ENCODE measurements at regions not wholly inside any gene's neighbourhood (a gene's known extent, or its start where the extent isn't known, plus 50 kb on each side); places are given as distances from the start of the nearest gene placed in this dataset.

GRCh38 chr5:141800617-141801016 lies 77.6 kb downstream of the PCDH1 start:
- DNase-seq, result no peak

- DNase-seq, result no peak
Observed at GRCh38 chr5:141799507-141800167, 78.6 kb downstream of the PCDH1 start.

GRCh38 chr5:141797425-141797824 lies 80.8 kb downstream of the PCDH1 start:
- DNase-seq, result no peak

- no peak for DNase-seq
Observed at GRCh38 chr5:141795421-141795820, 82.8 kb downstream of the PCDH1 start.

- DNase-seq, result no peak
Observed at GRCh38 chr5:141793881-141794280, 84.3 kb downstream of the PCDH1 start.

GRCh38 chr5:141793403-141793802 lies 84.8 kb downstream of the PCDH1 start:
- no peak for DNase-seq

GRCh38 chr5:141790630-141791029 lies 87.6 kb downstream of the PCDH1 start:
- no peak for DNase-seq

GRCh38 chr5:141789330-141789729 lies 88.9 kb downstream of the PCDH1 start:
- DNase-seq, result no peak

- DNase-seq, result no peak
Observed at GRCh38 chr5:141788296-141788970, 89.8 kb downstream of the PCDH1 start.

- DNase-seq, result no peak
Observed at GRCh38 chr5:141787376-141787775, 90.8 kb downstream of the PCDH1 start.

GRCh38 chr5:141786700-141787099 lies 91.5 kb downstream of the PCDH1 start:
- DNase-seq, result no peak

- DNase-seq, result no peak
Observed at GRCh38 chr5:141785711-141786110, 92.5 kb downstream of the PCDH1 start.

GRCh38 chr5:141785135-141785534 lies 93.1 kb downstream of the PCDH1 start:
- DNase-seq, result no peak

- no peak for DNase-seq
Observed at GRCh38 chr5:141784529-141784928, 93.7 kb downstream of the PCDH1 start.

- DNase-seq, result no peak
Observed at GRCh38 chr5:141783947-141784296, 94.3 kb downstream of the PCDH1 start.

GRCh38 chr5:141783005-141783946 lies 94.9 kb downstream of the PCDH1 start:
- no peak for DNase-seq

- no peak for DNase-seq
Observed at GRCh38 chr5:141781910-141782309, 96.3 kb downstream of the PCDH1 start.

GRCh38 chr5:141780952-141781781 lies 97.0 kb downstream of the PCDH1 start:
- DNase-seq, result no peak

GRCh38 chr5:141780240-141780951 lies 97.8 kb downstream of the PCDH1 start:
- no peak for DNase-seq

GRCh38 chr5:141779503-141779973 lies 97.5 kb upstream of the ARAP3 start:
- DNase-seq, result no peak

GRCh38 chr5:141778683-141779082 lies 96.7 kb upstream of the ARAP3 start:
- no peak for DNase-seq

- no peak for DNase-seq
Observed at GRCh38 chr5:141778206-141778605, 96.2 kb upstream of the ARAP3 start.
